ENCODE measurements at regions not wholly inside any gene's neighbourhood (a gene's known extent, or its start where the extent isn't known, plus 50 kb on each side); places are given as distances from the start of the nearest gene placed in this dataset.

DNA sequence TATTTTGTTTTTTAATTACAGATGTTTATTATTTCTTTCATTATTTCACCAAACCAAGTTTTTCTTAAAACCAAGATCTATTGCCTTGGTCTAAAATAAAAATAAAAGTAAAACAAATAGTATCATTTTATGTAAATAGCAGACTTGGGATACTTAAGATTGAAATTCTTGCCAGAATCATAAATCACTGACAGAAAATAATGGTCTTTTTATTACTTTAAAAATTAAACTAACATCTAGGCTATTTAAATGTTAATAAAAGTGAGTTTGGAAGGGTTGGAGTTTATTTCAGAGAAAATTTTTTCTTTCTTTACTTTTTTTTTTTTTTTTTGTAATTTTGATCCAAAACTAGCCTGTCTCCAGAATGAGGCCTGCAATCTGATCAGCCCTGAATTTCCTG lies 568.0 kb upstream of the IGFBP3 start:
- no peaks in the 10 kb centered on the region for H3K9me3 Mint-ChIP-seq (ENCODE audit: low read depth, unreplicated experiment)
- no TSS peak for BruUV-seq (replicated peaks)
- TF ChIP-seq, protein P1, sequence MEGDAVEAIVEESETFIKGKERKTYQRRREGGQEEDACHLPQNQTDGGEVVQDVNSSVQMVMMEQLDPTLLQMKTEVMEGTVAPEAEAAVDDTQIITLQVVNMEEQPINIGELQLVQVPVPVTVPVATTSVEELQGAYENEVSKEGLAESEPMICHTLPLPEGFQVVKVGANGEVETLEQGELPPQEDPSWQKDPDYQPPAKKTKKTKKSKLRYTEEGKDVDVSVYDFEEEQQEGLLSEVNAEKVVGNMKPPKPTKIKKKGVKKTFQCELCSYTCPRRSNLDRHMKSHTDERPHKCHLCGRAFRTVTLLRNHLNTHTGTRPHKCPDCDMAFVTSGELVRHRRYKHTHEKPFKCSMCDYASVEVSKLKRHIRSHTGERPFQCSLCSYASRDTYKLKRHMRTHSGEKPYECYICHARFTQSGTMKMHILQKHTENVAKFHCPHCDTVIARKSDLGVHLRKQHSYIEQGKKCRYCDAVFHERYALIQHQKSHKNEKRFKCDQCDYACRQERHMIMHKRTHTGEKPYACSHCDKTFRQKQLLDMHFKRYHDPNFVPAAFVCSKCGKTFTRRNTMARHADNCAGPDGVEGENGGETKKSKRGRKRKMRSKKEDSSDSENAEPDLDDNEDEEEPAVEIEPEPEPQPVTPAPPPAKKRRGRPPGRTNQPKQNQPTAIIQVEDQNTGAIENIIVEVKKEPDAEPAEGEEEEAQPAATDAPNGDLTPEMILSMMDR (IDR thresholded peaks at IDR 0.05; ENCODE audit: unreplicated experiment): no peak
- CTCF ChIA-PET: no interaction called here
- DNase-seq: no peak
- H3K27me3 Mint-ChIP-seq (ENCODE audit: unreplicated experiment): no peaks in the 10 kb centered on the region
- peaks cover 11% of the 10 kb centered on the region for H3K36me3 Mint-ChIP-seq (ENCODE audit: insufficient read depth, unreplicated experiment)
- peaks cover 64% of the 10 kb centered on the region for H3K4me1 Mint-ChIP-seq (ENCODE audit: low read depth, unreplicated experiment)
- intact Hi-C loops (cut with micrococcal nuclease; ENCODE audit: unreplicated experiment): loop anchor here (5.0 kb wide), 7 partner anchors 78 to 598 kb away; partner anchors contain the start of gene IGFBP3
- H3K4me3 Mint-ChIP-seq (ENCODE audit: low read depth, unreplicated experiment): no peak overlapping the region
- no peak overlapping the region for H3K27ac Mint-ChIP-seq (ENCODE audit: unreplicated experiment)

- DNase-seq: no peak
- Mint-ChIP-seq H3K9me3 (ENCODE audit: low read depth, unreplicated experiment) (peaks cover 4% of the 10 kb centered on the region), H3K27me3 (ENCODE audit: unreplicated experiment) (no peaks in the 10 kb centered on the region), H3K4me3 (ENCODE audit: low read depth, unreplicated experiment) (no peak overlapping the region), H3K4me1 (ENCODE audit: low read depth, unreplicated experiment) (peaks cover 64% of the 10 kb centered on the region), H3K36me3 (ENCODE audit: insufficient read depth, unreplicated experiment) (peaks cover 11% of the 10 kb centered on the region), H3K27ac (ENCODE audit: unreplicated experiment) (no peak overlapping the region)
- intact Hi-C loops (cut with micrococcal nuclease; ENCODE audit: unreplicated experiment): loop anchor here (5.0 kb wide), 7 partner anchors 79 to 599 kb away; partner anchors contain the start of gene IGFBP3
- CTCF ChIA-PET: interaction anchor here (0.8 kb wide), 1 partner anchor 172 kb away, joined by 3 read pairs; no protein-coding TSS in a partner anchor
- TF ChIP-seq, protein P1 (IDR thresholded peaks at IDR 0.05; ENCODE audit: unreplicated experiment): no peak
- no TSS peak for BruUV-seq (replicated peaks)
These were observed 567.5 kb upstream of the IGFBP3 start for GRCh38 chr7:46488607-46489006.

- Mint-ChIP-seq H3K9me3 (ENCODE audit: low read depth, unreplicated experiment) (peaks cover 4% of the 10 kb centered on the region), H3K4me3 (ENCODE audit: low read depth, unreplicated experiment) (peak overlapping the region; percentile 19), H3K4me1 (ENCODE audit: low read depth, unreplicated experiment) (peaks cover 50% of the 10 kb centered on the region), H3K27me3 (ENCODE audit: unreplicated experiment) (no peaks in the 10 kb centered on the region), H3K27ac (ENCODE audit: unreplicated experiment) (peak overlapping the region; percentile 83), H3K36me3 (ENCODE audit: insufficient read depth, unreplicated experiment) (peaks cover 5% of the 10 kb centered on the region)
- intact Hi-C loops (cut with micrococcal nuclease; ENCODE audit: unreplicated experiment): loop anchor here (5.0 kb wide), 7 partner anchors 81 to 601 kb away; partner anchors contain the start of gene IGFBP3
- TF ChIP-seq, protein P1 (IDR thresholded peaks at IDR 0.05; ENCODE audit: unreplicated experiment): no peak
- peak; percentile 60 for DNase-seq
- CTCF ChIA-PET: interaction anchor here (0.5 to 1.7 kb wide), 5 partner anchors 23 to 849 kb away, joined by 3 to 5 read pairs (median 4); no protein-coding TSS in a partner anchor
- BruUV-seq (replicated peaks): no TSS peak
These were observed 565.5 kb upstream of the IGFBP3 start for GRCh38 chr7:46486256-46487206.

DNA sequence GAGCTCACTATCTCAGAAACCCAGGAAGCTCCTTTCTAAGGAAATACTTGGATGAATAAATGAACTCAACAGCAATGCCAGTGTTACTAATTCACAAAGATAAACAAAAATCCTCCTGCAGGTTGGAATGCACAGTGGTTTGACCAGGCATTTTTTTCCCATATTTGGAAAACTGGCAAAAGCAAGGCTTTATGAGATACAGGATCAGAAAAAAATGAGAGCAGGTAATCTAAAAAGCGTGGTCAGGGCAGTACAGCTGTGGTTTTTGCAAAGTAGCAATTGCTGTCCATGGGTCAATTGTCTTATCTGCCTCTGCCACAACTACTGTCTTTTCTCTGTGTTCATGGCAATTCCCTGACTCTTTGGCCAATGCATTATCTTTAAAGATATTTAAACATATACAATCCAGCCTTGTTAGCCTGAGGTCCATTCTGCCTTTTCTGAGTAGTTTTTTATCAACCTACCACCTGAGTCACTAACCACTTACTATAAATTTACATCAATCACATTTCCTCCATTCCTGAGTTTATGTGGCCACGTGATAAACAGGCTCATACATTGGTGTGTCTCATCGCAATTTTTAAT lies 564.5 kb upstream of the IGFBP3 start:
- intact Hi-C loops (cut with micrococcal nuclease; ENCODE audit: unreplicated experiment): loop anchor here (2.0 to 5.0 kb wide), 9 partner anchors 27 to 602 kb away; partner anchors contain the start of gene IGFBP3
- TF ChIP-seq, protein P1 (IDR thresholded peaks at IDR 0.05; ENCODE audit: unreplicated experiment): peak; percentile 60
- DNase-seq: peak; percentile 64
- H3K9me3 Mint-ChIP-seq (ENCODE audit: low read depth, unreplicated experiment): peaks cover 4% of the 10 kb centered on the region
- H3K4me1 Mint-ChIP-seq (ENCODE audit: low read depth, unreplicated experiment): peaks cover 42% of the 10 kb centered on the region
- H3K27me3 Mint-ChIP-seq (ENCODE audit: unreplicated experiment): no peaks in the 10 kb centered on the region
- H3K4me3 Mint-ChIP-seq (ENCODE audit: low read depth, unreplicated experiment): peak overlapping the region; percentile 9
- CTCF ChIA-PET: interaction anchor here (0.6 to 1.7 kb wide), 20 partner anchors 12 to 1138 kb away, joined by 3 to 8 read pairs (median 4); no protein-coding TSS in a partner anchor
- peaks cover 5% of the 10 kb centered on the region for H3K36me3 Mint-ChIP-seq (ENCODE audit: insufficient read depth, unreplicated experiment)
- no TSS peak for BruUV-seq (replicated peaks)
- H3K27ac Mint-ChIP-seq (ENCODE audit: unreplicated experiment): peak overlapping the region; percentile 83

All from Calu3 (cell line).